Fibroblast of pulmonary artery (primary cell): ENCODE measurements at regions not wholly inside any gene's neighbourhood (a gene's known extent, or its start where the extent isn't known, plus 50 kb on each side); places are given as distances from the start of the nearest gene placed in this dataset.

Experiments used
- DNase-seq: peaks from one replicate; pipeline ENCODE4 v3.0.0-alpha.2; 2010; ENCODE audit warnings: low read depth
- H3K4me3 ChIP-seq: replicated peaks from 2 replicates; pipeline ENCODE4 v1.5.1; 2011; ENCODE audit warnings: low read depth, mild to moderate bottlenecking, control low read depth, low read length, moderate library complexity
- CTCF ChIP-seq: IDR thresholded peaks from 2 replicates; pipeline ENCODE4 v1.5.1; 2011; ENCODE audit warnings: mild to moderate bottlenecking, control low read depth, low read length, inconsistent platforms; ENCODE audit errors: missing control alignments

DNA sequence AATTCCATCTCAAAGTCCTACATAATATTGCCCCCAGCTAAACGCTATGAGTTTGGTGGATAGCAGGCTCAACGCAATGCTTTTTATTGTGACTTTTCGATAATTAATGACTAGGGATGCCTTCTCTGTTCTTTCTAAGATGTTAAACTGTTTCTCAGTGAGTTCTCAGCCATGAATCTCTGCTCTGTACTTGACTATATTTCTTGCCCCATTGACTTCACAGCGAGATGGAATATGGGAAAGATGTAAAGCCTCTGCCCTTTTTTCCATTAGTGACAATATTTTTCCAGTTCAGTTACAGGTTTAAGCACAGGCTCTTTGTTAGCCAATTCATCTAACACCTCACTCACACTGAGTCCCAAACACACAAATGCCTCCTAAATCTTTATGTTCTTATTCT, 1022.0 kb downstream of the ADGRL3 start:
- TF ChIP-seq CTCF, result no peak
- no peak overlapping the region for H3K4me3 ChIP-seq
- no peak for DNase-seq

GRCh38 chr4:62210486-62210885, 1010.4 kb downstream of the ADGRL3 start:
- no peak for TF ChIP-seq CTCF
- no peak overlapping the region for H3K4me3 ChIP-seq
- DNase-seq, result no peak

DNA sequence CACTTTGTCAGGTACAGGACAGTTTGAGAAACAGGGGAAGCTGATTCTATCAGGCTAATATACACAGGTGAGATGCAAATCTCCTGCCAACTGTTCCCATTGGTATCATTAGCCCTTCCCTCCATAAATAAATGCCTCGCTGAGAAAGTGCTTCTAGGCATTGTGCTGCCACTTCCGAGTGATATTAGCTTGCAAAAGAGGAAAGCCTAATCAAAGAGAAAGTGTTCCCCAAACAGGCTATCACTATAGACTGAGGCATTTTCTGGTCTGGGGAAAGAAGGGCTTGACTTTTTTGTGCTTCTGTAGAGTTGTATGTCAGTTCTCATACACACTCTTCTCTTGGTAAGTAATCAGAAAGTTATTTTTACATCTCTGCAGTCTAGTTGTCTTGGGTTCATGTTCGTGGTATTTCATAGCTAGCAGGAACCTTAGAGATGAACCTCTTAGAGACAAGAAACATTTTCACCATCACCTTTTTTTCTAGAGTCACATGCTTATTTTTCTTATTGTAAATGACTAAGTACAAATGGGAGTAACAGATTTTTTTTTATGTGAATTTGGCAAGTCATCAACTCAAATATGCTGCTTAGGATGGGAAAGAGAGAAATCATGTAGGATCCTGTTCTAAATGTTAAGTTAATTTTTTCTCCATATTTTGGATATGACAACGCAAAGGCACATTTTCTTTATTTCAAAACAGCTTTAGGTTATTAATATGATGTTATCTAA, 1009.8 kb downstream of the ADGRL3 start:
- DNase-seq, result peak; percentile 13
- no peak overlapping the region for H3K4me3 ChIP-seq
- no peak for TF ChIP-seq CTCF

DNA sequence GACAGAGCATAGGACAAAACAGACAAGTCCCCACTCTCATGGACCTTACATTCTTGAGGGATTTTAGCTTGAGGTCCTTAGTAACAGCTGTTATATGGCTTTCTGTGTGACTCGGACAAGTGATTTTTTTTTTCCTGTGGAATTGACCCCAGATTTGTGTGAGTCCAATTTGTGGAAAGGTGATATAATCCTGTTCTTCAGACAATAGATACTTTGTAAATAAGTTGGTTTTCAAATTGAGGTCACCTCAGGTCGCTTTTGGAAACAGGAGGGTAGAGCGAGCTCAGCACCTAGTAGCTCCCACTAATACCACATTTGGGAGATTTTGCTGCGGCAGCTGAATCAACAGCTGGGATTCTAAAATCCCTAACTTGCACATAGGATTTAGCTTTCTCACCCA, 1008.8 kb downstream of the ADGRL3 start:
- no peak for TF ChIP-seq CTCF
- no peak overlapping the region for H3K4me3 ChIP-seq
- no peak for DNase-seq

GRCh38 chr4:62204136-62204535, 1004.0 kb downstream of the ADGRL3 start:
- TF ChIP-seq CTCF, result no peak
- H3K4me3 ChIP-seq, result no peak overlapping the region
- DNase-seq, result no peak

DNA sequence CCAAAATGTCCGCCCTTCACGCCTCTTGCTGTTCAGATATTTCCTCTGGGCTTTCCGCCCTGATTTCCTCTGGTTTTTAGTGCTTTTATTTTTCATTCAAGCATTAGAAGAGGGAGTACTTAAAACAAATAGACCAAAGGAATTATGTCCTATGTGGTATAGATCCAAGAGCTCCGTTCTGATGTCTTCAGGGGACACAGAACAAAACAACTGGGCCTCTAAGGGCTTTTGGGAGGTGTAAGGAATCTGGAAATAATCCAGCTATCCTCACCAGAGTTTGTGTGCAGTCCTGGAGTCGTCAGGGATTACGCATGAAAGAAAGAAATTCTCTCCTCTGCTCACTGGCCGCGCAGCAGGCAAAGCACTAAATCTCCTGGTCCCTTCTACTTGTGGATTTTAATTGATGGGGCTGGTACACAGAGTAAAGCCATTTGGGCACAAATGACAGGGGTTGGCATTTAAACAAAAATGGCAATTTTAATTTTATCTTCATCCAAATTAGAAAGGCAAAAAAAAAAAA, 999.2 kb downstream of the ADGRL3 start:
- TF ChIP-seq CTCF, result no peak
- H3K4me3 ChIP-seq, result no peak overlapping the region
- DNase-seq, result no peak

GRCh38 chr4:62196338-62196737, 996.2 kb downstream of the ADGRL3 start:
- no peak overlapping the region for H3K4me3 ChIP-seq
- DNase-seq, result no peak
- no peak for TF ChIP-seq CTCF
